GM12878 (cell line): ENCODE measurements at regions not wholly inside any gene's neighbourhood (a gene's known extent, or its start where the extent isn't known, plus 50 kb on each side); places are given as distances from the start of the nearest gene placed in this dataset.

ENCODE experiments used
- ATAC-seq: fragments of 200-7000 bp; cut with Tn5 transposase; 3 replicates; pipeline ENCODE4 v1.9.1; 2020; ENCODE audit warnings: mild to moderate bottlenecking, moderate library complexity
- BruUV-seq: library from RNA; stranded (reverse); fragments of 400-500 nt; replicated peaks from 2 replicates; lab custom pipeline; 2021; lab: Mats Ljungman, UMichigan
- CTCF ChIA-PET: fragments of 300-600 bp; sonication (Branson Sonifier 250); formaldehyde crosslinking; extraction: SDS; loops from one replicate; lab custom pipeline; 2021; ENCODE audit warnings: inconsistent platforms; lab: Yijun Ruan, JAX
- POLR2A ChIA-PET: fragments of 350-600 bp; formaldehyde crosslinking; extraction: SDS; loops from one replicate; lab custom pipeline; 2021; ENCODE audit warnings: inconsistent platforms; lab: Charles Lee
- RAD21 ChIA-PET: fragments of 300-600 bp; sonication (Branson Sonifier 250); formaldehyde crosslinking; loops from one replicate; lab custom pipeline; 2023; ENCODE audit warnings: antibody characterized with exemption; ENCODE audit not compliant: unreplicated experiment; lab: Charles Lee
- SMC1A ChIA-PET: fragments of 300-600 bp; sonication (Branson Sonifier 250); formaldehyde crosslinking; loops from one replicate; lab custom pipeline; 2023; ENCODE audit not compliant: unreplicated experiment, uncharacterized antibody; lab: Charles Lee
- DNase-seq: peaks from one replicate; pipeline ENCODE4 v3.0.0-alpha.2; 2011; ENCODE audit warnings: low read depth, low spot score
- FAIRE-seq: peaks from 3 replicates; lab custom pipeline; 2011; peaks lifted over from hg19 to GRCh38; lab: Jason Lieb, UNC
- H2AFZ ChIP-seq: 2 replicates; pipeline ENCODE4 v1.6.0; 2011; ENCODE audit warnings: low read depth, low read length, control low read depth; ENCODE audit not compliant: control insufficient read depth
- H3K27ac ChIP-seq: 2 replicates; pipeline ENCODE4 v1.5.1; 2011; ENCODE audit warnings: control low read depth; ENCODE audit not compliant: control insufficient read depth, insufficient read depth
- H3K27me3 ChIP-seq, 2 experiments: replicated peaks in 1 of 2; 2 replicates each; pipeline versions ENCODE4 v1.6.0 to v1.6.1; 2011; ENCODE audit warnings: low read length in 1 of 2; ENCODE audit not compliant: control insufficient read depth in 2 of 2, insufficient read depth in 2 of 2
- H3K36me3 ChIP-seq, 2 experiments: 2 replicates each; pipeline ENCODE4 v1.5.1; 2011; ENCODE audit warnings: low read length in 1 of 2; ENCODE audit not compliant: control insufficient read depth in 2 of 2, insufficient read depth in 2 of 2
- H3K4me1 ChIP-seq: 2 replicates; pipeline ENCODE4 v1.6.1; 2011; ENCODE audit warnings: mild to moderate bottlenecking, low read length, moderate library complexity, mixed read lengths; ENCODE audit not compliant: control insufficient read depth, insufficient read depth
- H3K4me2 ChIP-seq: 2 replicates; pipeline ENCODE4 v1.6.0; 2011; ENCODE audit warnings: control low read depth; ENCODE audit not compliant: control insufficient read depth, insufficient read depth
- H3K4me3 ChIP-seq: fragments of 200-600 bp; sonication (generic); 2 replicates; pipeline ENCODE4 v1.5.1; 2016
- H3K79me2 ChIP-seq: 2 replicates; pipeline ENCODE4 v1.6.0; 2011; ENCODE audit warnings: low read length; ENCODE audit not compliant: control insufficient read depth, insufficient read depth
- H3K9ac ChIP-seq: 2 replicates; pipeline ENCODE4 v1.8.0; 2011; ENCODE audit warnings: low read length, control low read depth, mixed read lengths; ENCODE audit not compliant: control insufficient read depth, insufficient read depth
- H3K9me3 ChIP-seq: replicated peaks from 3 replicates; pipeline ENCODE4 v1.5.1; 2011; ENCODE audit warnings: mild to moderate bottlenecking, low read length; ENCODE audit not compliant: control insufficient read depth, insufficient read depth
- H4K20me1 ChIP-seq: 2 replicates; pipeline ENCODE4 v1.6.0; 2011; ENCODE audit not compliant: control insufficient read depth, insufficient read depth
- BCL11A ChIP-seq: IDR thresholded peaks from 2 replicates; pipeline ENCODE4 v1.6.1; 2011; ENCODE audit warnings: low read depth, low read length
- CREB1 ChIP-seq: IDR thresholded peaks from 2 replicates; pipeline ENCODE4 v1.6.1; 2012; ENCODE audit warnings: low read depth, mild to moderate bottlenecking, inconsistent platforms
- CTCF ChIP-seq, 3 experiments: IDR thresholded peaks in 2 of 3; conservative IDR thresholded peaks in 1 of 3; 2 replicates each; pipeline ENCODE4 v1.5.1; 2011; ENCODE audit warnings: low read depth in 3 of 3, low read length in 3 of 3, mild to moderate bottlenecking in 3 of 3, control low read depth in 2 of 3, moderate library complexity in 2 of 3, inconsistent platforms in 1 of 3, mixed read lengths in 1 of 3; ENCODE audit not compliant: control insufficient read depth in 2 of 3, insufficient read depth in 1 of 3; ENCODE audit errors: extremely low read depth in 1 of 3
- CUX1 ChIP-seq: IDR thresholded peaks from 2 replicates; pipeline ENCODE4 v1.6.1; 2012; ENCODE audit warnings: improper control_type of control experiment, low read depth, low read length; ENCODE audit not compliant: insufficient replicate concordance
- EED ChIP-seq: sonication (generic); IDR thresholded peaks from 2 replicates; pipeline ENCODE4 v1.6.1; 2016; ENCODE audit warnings: antibody characterized with exemption, low read depth
- ESRRA ChIP-seq: IDR thresholded peaks from 2 replicates; pipeline ENCODE4 v1.6.1; 2012; ENCODE audit warnings: mild to moderate bottlenecking, low read length, improper control_type of control experiment
- HSF1 ChIP-seq: fragments of 150-350 bp; IDR thresholded peaks from 2 replicates; pipeline ENCODE4 v1.6.1; 2014; ENCODE audit warnings: mild to moderate bottlenecking, low read depth, low read length
- IRF4 ChIP-seq: IDR thresholded peaks from 2 replicates; pipeline ENCODE4 v1.6.1; 2011; ENCODE audit warnings: low read depth, low read length
- TCF12 ChIP-seq: IDR thresholded peaks from 2 replicates; pipeline ENCODE4 v1.6.1; 2011; ENCODE audit warnings: low read depth, mild to moderate bottlenecking, low read length
- ZBTB4 ChIP-seq: fragments of 450-650 bp; formaldehyde crosslinking; IDR thresholded peaks from 2 replicates; pipeline ENCODE4 v1.4.0; 2022; ENCODE audit warnings: mild to moderate bottlenecking, moderate library complexity
- ZNF207 ChIP-seq: fragments of 450-650 bp; IDR thresholded peaks from 2 replicates; pipeline ENCODE4 v1.6.1; 2014; ENCODE audit warnings: antibody characterized with exemption, mild to moderate bottlenecking, borderline replicate concordance
- ZZZ3 ChIP-seq: IDR thresholded peaks from 2 replicates; pipeline ENCODE4 v1.6.1; 2011; ENCODE audit warnings: low read depth; ENCODE audit not compliant: control insufficient read depth, insufficient read length
- WGBS: methylation state at CpG from one replicate; pipeline ENCODE4 v1.1.6; 2016; ENCODE audit warnings: low lambda C conversion rate; ENCODE audit not compliant: insufficient replicate concordance, insufficient coverage; ENCODE audit errors: missing lambda C conversion rate; 5-methylcytosine and 5-hydroxymethylcytosine counted together
- in situ Hi-C: fragments of 300-500 bp; cut with MboI; formaldehyde crosslinking; loops from 9 replicates; pipeline ENCODE4 v1.14.3; 2018; ENCODE audit warnings: mixed read lengths
- intact Hi-C: fragments of 100-400 bp; cut with micrococcal nuclease; formaldehyde crosslinking; loops from one replicate; pipeline ENCODE4 v1.14.2; 2022; ENCODE audit not compliant: unreplicated experiment

- Histone ChIP-seq H3K4me2 (no peak overlapping the region), H3K79me2 (no peaks in the 10 kb centered on the region), H4K20me1 (no peaks in the 10 kb centered on the region), H3K9me3 (no peaks in the 10 kb centered on the region), H3K4me1 (no peaks in the 10 kb centered on the region), H3K36me3 (no peaks in the 10 kb centered on the region), H2AFZ (no peak overlapping the region), H3K9ac (no peak overlapping the region), H3K27ac (no peak overlapping the region), H3K4me3 (no peak overlapping the region), H3K27me3 (no peaks in the 10 kb centered on the region)
- ATAC-seq: no peak
- no peak for FAIRE-seq
- no peak for DNase-seq
- RAD21 ChIA-PET: no interaction called here
- no TSS peak for BruUV-seq
- POLR2A ChIA-PET: no interaction called here
- intact Hi-C loops (no loop called here), in situ Hi-C loops (no loop called here)
- CTCF ChIA-PET: interaction anchor here (1.3 kb wide), 1 partner anchor 28 kb away, joined by 3 read pairs; no protein-coding TSS in a partner anchor
- WGBS: 0% methylated on average over 2 of the region's 2 CpGs
- SMC1A ChIA-PET: no interaction called here
- TF ChIP-seq TCF12 (no peak), CUX1 (no peak), BCL11A (no peak), CREB1 (no peak), IRF4 (no peak), ESRRA (no peak), ZZZ3 (no peak), HSF1 (no peak), EED (no peak), ZNF207 (no peak), ZBTB4 (CRISPR knock-in tag) (no peak), CTCF (IDR thresholded peaks at IDR 0.05 in 2 of 3, conservative IDR thresholded peaks at IDR 0.05 in 1 of 3; ENCODE audit: control insufficient read depth in 2 of 3, extremely low read depth in 1 of 3, insufficient read depth in 1 of 3, low read depth in 3 of 3, low read length in 3 of 3) (no peak)
These were observed 321.0 kb downstream of the C7orf25 start for GRCh38 chr7:42590771-42591310.
